ENCODE measurements at regions not wholly inside any gene's neighbourhood (a gene's known extent, or its start where the extent isn't known, plus 50 kb on each side); places are given as distances from the start of the nearest gene placed in this dataset.

GRCh38 chr14:73780391-73780790, 66.2 kb upstream of the PNMA1 start:
- DNase-seq (ENCODE audit: low read depth, low spot score): no peak
- peaks cover 3% of the 10 kb centered on the region for H3K27me3 Mint-ChIP-seq (ENCODE audit: low read depth)

GRCh38 chr14:73778736-73779135, 64.6 kb upstream of the PNMA1 start:
- no peaks in the 10 kb centered on the region for H3K9me3 Mint-ChIP-seq
- H3K4me3 Mint-ChIP-seq: no peak overlapping the region
- no peak for TF ChIP-seq CTCF (conservative IDR thresholded peaks at IDR 0.05)
- DNase-seq (ENCODE audit: low read depth, low spot score): no peak
- no peaks in the 10 kb centered on the region for H3K36me3 Mint-ChIP-seq (ENCODE audit: low read depth)
- H3K4me1 Mint-ChIP-seq: peaks cover 38% of the 10 kb centered on the region
- H3K27me3 Mint-ChIP-seq (ENCODE audit: low read depth): no peaks in the 10 kb centered on the region
- H3K27ac Mint-ChIP-seq (ENCODE audit: unreplicated experiment): no peak overlapping the region

More at GRCh38 chr14:73780391-73780790, 66.2 kb upstream of the PNMA1 start:
- no peaks in the 10 kb centered on the region for H3K36me3 Mint-ChIP-seq (ENCODE audit: low read depth)
- no peak overlapping the region for H3K27ac Mint-ChIP-seq (ENCODE audit: unreplicated experiment)
- H3K4me1 Mint-ChIP-seq: peaks cover 44% of the 10 kb centered on the region
- TF ChIP-seq CTCF (conservative IDR thresholded peaks at IDR 0.05): no peak
- no peaks in the 10 kb centered on the region for H3K9me3 Mint-ChIP-seq
- no peak overlapping the region for H3K4me3 Mint-ChIP-seq

GRCh38 chr14:73777420-73777819, 63.2 kb upstream of the PNMA1 start:
- H3K27ac Mint-ChIP-seq (ENCODE audit: unreplicated experiment): peak overlapping the region; percentile 85
- H3K27me3 Mint-ChIP-seq (ENCODE audit: low read depth): no peaks in the 10 kb centered on the region
- no peak for TF ChIP-seq CTCF (conservative IDR thresholded peaks at IDR 0.05)
- DNase-seq (ENCODE audit: low read depth, low spot score): no peak
- H3K36me3 Mint-ChIP-seq (ENCODE audit: low read depth): no peaks in the 10 kb centered on the region
- no peaks in the 10 kb centered on the region for H3K9me3 Mint-ChIP-seq
- H3K4me3 Mint-ChIP-seq: no peak overlapping the region
- peaks cover 30% of the 10 kb centered on the region for H3K4me1 Mint-ChIP-seq

GRCh38 chr14:73776194-73776537, 62.0 kb upstream of the PNMA1 start:
- no peak for TF ChIP-seq CTCF (conservative IDR thresholded peaks at IDR 0.05)
- Mint-ChIP-seq H3K4me3 (no peak overlapping the region), H3K4me1 (peaks cover 40% of the 10 kb centered on the region), H3K36me3 (ENCODE audit: low read depth) (no peaks in the 10 kb centered on the region), H3K9me3 (no peaks in the 10 kb centered on the region), H3K27me3 (ENCODE audit: low read depth) (no peaks in the 10 kb centered on the region), H3K27ac (ENCODE audit: unreplicated experiment) (no peak overlapping the region)
- no peak for DNase-seq (ENCODE audit: low read depth, low spot score)

- H3K4me3 Mint-ChIP-seq: no peak overlapping the region
- H3K27me3 Mint-ChIP-seq (ENCODE audit: low read depth): no peaks in the 10 kb centered on the region
- no peak for TF ChIP-seq CTCF (conservative IDR thresholded peaks at IDR 0.05)
- H3K4me1 Mint-ChIP-seq: peaks cover 36% of the 10 kb centered on the region
- no peak overlapping the region for H3K27ac Mint-ChIP-seq (ENCODE audit: unreplicated experiment)
- no peak for DNase-seq (ENCODE audit: low read depth, low spot score)
- H3K9me3 Mint-ChIP-seq: no peaks in the 10 kb centered on the region
- H3K36me3 Mint-ChIP-seq (ENCODE audit: low read depth): no peaks in the 10 kb centered on the region
Measured at GRCh38 chr14:73775339-73776193, 61.4 kb upstream of the PNMA1 start.
